GM19467 (cell line): ENCODE measurements at regions not wholly inside any gene's neighbourhood (a gene's known extent, or its start where the extent isn't known, plus 50 kb on each side); places are given as distances from the start of the nearest gene placed in this dataset.

ENCODE experiments used
- ATAC-seq: cut with Tn5 transposase; IDR thresholded peaks from one replicate; pipeline ENCODE4 v1.9.1; 2021; ENCODE audit warnings: mild to moderate bottlenecking, moderate library complexity; ENCODE audit not compliant: unreplicated experiment

GRCh38 chr5:57824623-57825022, 342.0 kb upstream of the ACTBL2 start:
- ATAC-seq: no peak

GRCh38 chr5:57824047-57824446, 341.4 kb upstream of the ACTBL2 start:
- ATAC-seq: no peak

- no peak for ATAC-seq
These were observed 340.0 kb upstream of the ACTBL2 start for GRCh38 chr5:57822651-57823050.

- no peak for ATAC-seq
These were observed 335.8 kb upstream of the ACTBL2 start for GRCh38 chr5:57818397-57818796.

- no peak for ATAC-seq
These were observed 335.3 kb upstream of the ACTBL2 start for GRCh38 chr5:57817924-57818323.

- ATAC-seq: no peak
These were observed 334.4 kb upstream of the ACTBL2 start for GRCh38 chr5:57817001-57817453.

GRCh38 chr5:57816108-57816507, 333.5 kb upstream of the ACTBL2 start:
- ATAC-seq: no peak

- ATAC-seq: no peak
These were observed 323.1 kb upstream of the ACTBL2 start for GRCh38 chr5:57805732-57806131.

GRCh38 chr5:57805170-57805569, 322.6 kb upstream of the ACTBL2 start:
- ATAC-seq: no peak

- ATAC-seq: no peak
These were observed 321.9 kb upstream of the ACTBL2 start for GRCh38 chr5:57804505-57804904.

- no peak for ATAC-seq
These were observed 321.4 kb upstream of the ACTBL2 start for GRCh38 chr5:57804007-57804444.

GRCh38 chr5:57802131-57802530, 319.5 kb upstream of the ACTBL2 start:
- ATAC-seq: no peak

- ATAC-seq: no peak
These were observed 312.6 kb upstream of the ACTBL2 start for GRCh38 chr5:57795203-57795602.

GRCh38 chr5:57791875-57792274, 309.3 kb upstream of the ACTBL2 start:
- ATAC-seq: no peak

- ATAC-seq: no peak
These were observed 303.3 kb upstream of the ACTBL2 start for GRCh38 chr5:57785946-57786345.

- no peak for ATAC-seq
These were observed 301.5 kb upstream of the ACTBL2 start for GRCh38 chr5:57784121-57784520.

GRCh38 chr5:57783693-57784092, 301.1 kb upstream of the ACTBL2 start:
- no peak for ATAC-seq

GRCh38 chr5:57780961-57781325, 298.3 kb upstream of the ACTBL2 start:
- ATAC-seq: no peak

- ATAC-seq: no peak
These were observed 297.8 kb upstream of the ACTBL2 start for GRCh38 chr5:57780306-57780960.

- peak; percentile 71 for ATAC-seq
These were observed 297.0 kb upstream of the ACTBL2 start for GRCh38 chr5:57779383-57780223.

- ATAC-seq: no peak
These were observed 296.0 kb upstream of the ACTBL2 start for GRCh38 chr5:57778501-57779091.

- no peak for ATAC-seq
These were observed 294.6 kb upstream of the ACTBL2 start for GRCh38 chr5:57777174-57777581.
